ENCODE measurements at regions not wholly inside any gene's neighbourhood (a gene's known extent, or its start where the extent isn't known, plus 50 kb on each side); places are given as distances from the start of the nearest gene placed in this dataset.

- Histone ChIP-seq H3K9me3 (ENCODE audit: control insufficient read depth in 2 of 2, low read length in 2 of 2) (no peaks in the 10 kb centered on the region), H3K9ac (ENCODE audit: low read length in 2 of 2) (no peak overlapping the region), H3K27ac (ENCODE audit: low read length) (no peak overlapping the region), H3K4me3 (ENCODE audit: low read length in 2 of 2) (no peak overlapping the region), H3K4me1 (ENCODE audit: control insufficient read depth, insufficient read depth, low read length) (peaks cover 2% of the 10 kb centered on the region), H3K27me3 (ENCODE audit: control insufficient read depth in 1 of 2, insufficient read depth in 2 of 2, low read length in 2 of 2) (no peaks in the 10 kb centered on the region), H3K36me3 (ENCODE audit: control insufficient read depth in 2 of 2, insufficient read depth in 2 of 2, low read length in 2 of 2) (no peaks in the 10 kb centered on the region)
These were observed 83.2 kb upstream of the PPM1J start for GRCh38 chr1:112798292-112798691.

GRCh38 chr1:112797224-112797623, 82.1 kb upstream of the PPM1J start:
- H3K36me3 ChIP-seq (ENCODE audit: control insufficient read depth in 2 of 2, insufficient read depth in 2 of 2, low read length in 2 of 2): no peaks in the 10 kb centered on the region
- H3K27ac ChIP-seq (ENCODE audit: low read length): no peak overlapping the region
- H3K4me1 ChIP-seq (ENCODE audit: control insufficient read depth, insufficient read depth, low read length): peaks cover 2% of the 10 kb centered on the region
- no peak overlapping the region for H3K4me3 ChIP-seq (ENCODE audit: low read length in 2 of 2)
- no peaks in the 10 kb centered on the region for H3K27me3 ChIP-seq (ENCODE audit: control insufficient read depth in 1 of 2, insufficient read depth in 2 of 2, low read length in 2 of 2)
- no peak overlapping the region for H3K9ac ChIP-seq (ENCODE audit: low read length in 2 of 2)
- no peaks in the 10 kb centered on the region for H3K9me3 ChIP-seq (ENCODE audit: control insufficient read depth in 2 of 2, low read length in 2 of 2)

- no peak overlapping the region for H3K27ac ChIP-seq (ENCODE audit: low read length)
- H3K9ac ChIP-seq (ENCODE audit: low read length in 2 of 2): no peak overlapping the region
- no peaks in the 10 kb centered on the region for H3K36me3 ChIP-seq (ENCODE audit: control insufficient read depth in 2 of 2, insufficient read depth in 2 of 2, low read length in 2 of 2)
- H3K27me3 ChIP-seq (ENCODE audit: control insufficient read depth in 1 of 2, insufficient read depth in 2 of 2, low read length in 2 of 2): no peaks in the 10 kb centered on the region
- no peak overlapping the region for H3K4me3 ChIP-seq (ENCODE audit: low read length in 2 of 2)
- H3K9me3 ChIP-seq (ENCODE audit: control insufficient read depth in 2 of 2, low read length in 2 of 2): no peaks in the 10 kb centered on the region
- H3K4me1 ChIP-seq (ENCODE audit: control insufficient read depth, insufficient read depth, low read length): peaks cover 2% of the 10 kb centered on the region
These were observed 79.6 kb upstream of the PPM1J start for GRCh38 chr1:112794654-112795239.

GRCh38 chr1:112793631-112794565, 78.8 kb upstream of the PPM1J start:
- no peaks in the 10 kb centered on the region for H3K36me3 ChIP-seq (ENCODE audit: control insufficient read depth in 2 of 2, insufficient read depth in 2 of 2, low read length in 2 of 2)
- H3K9ac ChIP-seq (ENCODE audit: low read length in 2 of 2): no peak overlapping the region
- peaks cover 2% of the 10 kb centered on the region for H3K4me1 ChIP-seq (ENCODE audit: control insufficient read depth, insufficient read depth, low read length)
- no peaks in the 10 kb centered on the region for H3K9me3 ChIP-seq (ENCODE audit: control insufficient read depth in 2 of 2, low read length in 2 of 2)
- H3K27ac ChIP-seq (ENCODE audit: low read length): no peak overlapping the region
- no peak overlapping the region for H3K4me3 ChIP-seq (ENCODE audit: low read length in 2 of 2)
- no peaks in the 10 kb centered on the region for H3K27me3 ChIP-seq (ENCODE audit: control insufficient read depth in 1 of 2, insufficient read depth in 2 of 2, low read length in 2 of 2)

- H3K36me3 ChIP-seq (ENCODE audit: control insufficient read depth in 2 of 2, insufficient read depth in 2 of 2, low read length in 2 of 2): no peaks in the 10 kb centered on the region
- H3K4me1 ChIP-seq (ENCODE audit: control insufficient read depth, insufficient read depth, low read length): no peaks in the 10 kb centered on the region
- no peaks in the 10 kb centered on the region for H3K9me3 ChIP-seq (ENCODE audit: control insufficient read depth in 2 of 2, low read length in 2 of 2)
These were observed 76.6 kb upstream of the PPM1J start for GRCh38 chr1:112791723-112792104.

GRCh38 chr1:112790920-112791722, 76.0 kb upstream of the PPM1J start:
- no peaks in the 10 kb centered on the region for H3K36me3 ChIP-seq (ENCODE audit: control insufficient read depth in 2 of 2, insufficient read depth in 2 of 2, low read length in 2 of 2)
- H3K9me3 ChIP-seq (ENCODE audit: control insufficient read depth in 2 of 2, low read length in 2 of 2): no peaks in the 10 kb centered on the region
- H3K4me1 ChIP-seq (ENCODE audit: control insufficient read depth, insufficient read depth, low read length): no peaks in the 10 kb centered on the region
- no peak overlapping the region for H3K27ac ChIP-seq (ENCODE audit: low read length)
- H3K27me3 ChIP-seq (ENCODE audit: control insufficient read depth in 1 of 2, insufficient read depth in 2 of 2, low read length in 2 of 2): no peaks in the 10 kb centered on the region
- H3K9ac ChIP-seq (ENCODE audit: low read length in 2 of 2): no peak overlapping the region
- no peak overlapping the region for H3K4me3 ChIP-seq (ENCODE audit: low read length in 2 of 2)

More at GRCh38 chr1:112791723-112792104, 76.6 kb upstream of the PPM1J start:
- H3K27me3 ChIP-seq (ENCODE audit: control insufficient read depth in 1 of 2, insufficient read depth in 2 of 2, low read length in 2 of 2): no peaks in the 10 kb centered on the region
- H3K27ac ChIP-seq (ENCODE audit: low read length): no peak overlapping the region
- no peak overlapping the region for H3K4me3 ChIP-seq (ENCODE audit: low read length in 2 of 2)
- H3K9ac ChIP-seq (ENCODE audit: low read length in 2 of 2): no peak overlapping the region

- no peaks in the 10 kb centered on the region for H3K27me3 ChIP-seq (ENCODE audit: control insufficient read depth in 1 of 2, insufficient read depth in 2 of 2, low read length in 2 of 2)
- H3K9me3 ChIP-seq (ENCODE audit: control insufficient read depth in 2 of 2, low read length in 2 of 2): no peaks in the 10 kb centered on the region
- H3K4me1 ChIP-seq (ENCODE audit: control insufficient read depth, insufficient read depth, low read length): no peaks in the 10 kb centered on the region
- H3K4me3 ChIP-seq (ENCODE audit: low read length in 2 of 2): no peak overlapping the region
- H3K36me3 ChIP-seq (ENCODE audit: control insufficient read depth in 2 of 2, insufficient read depth in 2 of 2, low read length in 2 of 2): no peaks in the 10 kb centered on the region
- H3K9ac ChIP-seq (ENCODE audit: low read length in 2 of 2): no peak overlapping the region
- H3K27ac ChIP-seq (ENCODE audit: low read length): no peak overlapping the region
These were observed 73.4 kb upstream of the PPM1J start for GRCh38 chr1:112788561-112788960.

- no peaks in the 10 kb centered on the region for H3K4me1 ChIP-seq (ENCODE audit: control insufficient read depth, insufficient read depth, low read length)
- H3K4me3 ChIP-seq (ENCODE audit: low read length in 2 of 2): no peak overlapping the region
- no peaks in the 10 kb centered on the region for H3K36me3 ChIP-seq (ENCODE audit: control insufficient read depth in 2 of 2, insufficient read depth in 2 of 2, low read length in 2 of 2)
- no peaks in the 10 kb centered on the region for H3K9me3 ChIP-seq (ENCODE audit: control insufficient read depth in 2 of 2, low read length in 2 of 2)
- H3K27ac ChIP-seq (ENCODE audit: low read length): no peak overlapping the region
- no peaks in the 10 kb centered on the region for H3K27me3 ChIP-seq (ENCODE audit: control insufficient read depth in 1 of 2, insufficient read depth in 2 of 2, low read length in 2 of 2)
- no peak overlapping the region for H3K9ac ChIP-seq (ENCODE audit: low read length in 2 of 2)
These were observed 72.9 kb upstream of the PPM1J start for GRCh38 chr1:112788054-112788453.

- Histone ChIP-seq H3K4me3 (ENCODE audit: low read length in 2 of 2) (no peak overlapping the region), H3K9me3 (ENCODE audit: control insufficient read depth in 2 of 2, low read length in 2 of 2) (no peaks in the 10 kb centered on the region), H3K9ac (ENCODE audit: low read length in 2 of 2) (no peak overlapping the region), H3K36me3 (ENCODE audit: control insufficient read depth in 2 of 2, insufficient read depth in 2 of 2, low read length in 2 of 2) (no peaks in the 10 kb centered on the region), H3K27ac (ENCODE audit: low read length) (no peak overlapping the region), H3K4me1 (ENCODE audit: control insufficient read depth, insufficient read depth, low read length) (no peaks in the 10 kb centered on the region), H3K27me3 (ENCODE audit: control insufficient read depth in 1 of 2, insufficient read depth in 2 of 2, low read length in 2 of 2) (no peaks in the 10 kb centered on the region)
These were observed 67.9 kb upstream of the PPM1J start for GRCh38 chr1:112783059-112783458.

- Histone ChIP-seq H3K4me1 (ENCODE audit: control insufficient read depth, insufficient read depth, low read length) (no peaks in the 10 kb centered on the region), H3K9me3 (ENCODE audit: control insufficient read depth in 2 of 2, low read length in 2 of 2) (no peaks in the 10 kb centered on the region), H3K36me3 (ENCODE audit: control insufficient read depth in 2 of 2, insufficient read depth in 2 of 2, low read length in 2 of 2) (no peaks in the 10 kb centered on the region), H3K27me3 (ENCODE audit: control insufficient read depth in 1 of 2, insufficient read depth in 2 of 2, low read length in 2 of 2) (no peaks in the 10 kb centered on the region), H3K4me3 (ENCODE audit: low read length in 2 of 2) (no peak overlapping the region), H3K27ac (ENCODE audit: low read length) (no peak overlapping the region), H3K9ac (ENCODE audit: low read length in 2 of 2) (no peak overlapping the region)
These were observed 64.8 kb upstream of the PPM1J start for GRCh38 chr1:112779665-112780526.

Measured in stomach smooth muscle (tissue), 2 donors.